GM18517 (cell line): ENCODE measurements at regions not wholly inside any gene's neighbourhood (a gene's known extent, or its start where the extent isn't known, plus 50 kb on each side); places are given as distances from the start of the nearest gene placed in this dataset.

Experiments
- ATAC-seq: cut with Tn5 transposase; IDR thresholded peaks from one replicate; pipeline ENCODE4 v1.9.1; 2021; ENCODE audit warnings: mild to moderate bottlenecking, moderate library complexity; ENCODE audit not compliant: unreplicated experiment

DNA sequence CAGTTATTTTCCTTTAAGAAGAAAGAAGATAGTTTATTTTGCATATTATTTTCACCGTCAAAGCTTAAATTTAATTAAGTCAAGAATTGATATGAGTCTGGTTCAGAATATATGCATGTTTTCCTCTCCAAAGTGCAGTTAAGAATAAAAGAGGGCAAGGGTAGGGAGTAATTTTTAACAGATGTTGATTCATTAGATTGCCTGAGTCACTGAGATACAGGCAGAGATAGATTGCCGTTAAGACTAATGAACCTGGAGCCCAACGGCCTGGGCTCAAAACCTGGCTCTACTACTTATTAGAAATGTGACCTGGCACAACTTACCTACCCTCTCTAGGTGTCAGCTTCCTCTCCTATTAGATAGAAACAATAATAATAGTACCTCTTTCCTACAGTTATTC lies 1037.4 kb upstream of the PABPC4L start:
- ATAC-seq, result no peak

GRCh38 chr4:135236048-135236447 lies 1034.5 kb upstream of the PABPC4L start:
- ATAC-seq, result no peak

DNA sequence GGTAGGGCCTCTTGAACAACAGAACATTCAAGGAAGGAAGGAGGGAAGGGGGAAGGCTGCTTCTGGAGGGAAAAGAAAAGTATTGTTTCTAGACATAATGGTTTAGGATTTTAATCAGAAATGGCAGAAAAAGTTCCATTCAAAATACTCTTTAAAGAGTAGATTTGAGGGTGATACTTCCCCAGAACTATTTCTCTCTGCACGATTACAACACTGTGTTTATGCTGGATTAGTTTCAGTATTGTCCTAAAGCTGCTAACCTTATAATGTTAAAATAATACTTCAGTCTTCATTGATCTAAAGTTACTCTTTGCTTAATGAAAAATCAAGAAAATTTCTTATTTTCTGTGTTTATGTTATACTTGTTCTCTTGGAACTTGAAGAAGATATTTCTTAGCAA lies 1026.3 kb upstream of the PABPC4L start:
- ATAC-seq, result no peak

DNA sequence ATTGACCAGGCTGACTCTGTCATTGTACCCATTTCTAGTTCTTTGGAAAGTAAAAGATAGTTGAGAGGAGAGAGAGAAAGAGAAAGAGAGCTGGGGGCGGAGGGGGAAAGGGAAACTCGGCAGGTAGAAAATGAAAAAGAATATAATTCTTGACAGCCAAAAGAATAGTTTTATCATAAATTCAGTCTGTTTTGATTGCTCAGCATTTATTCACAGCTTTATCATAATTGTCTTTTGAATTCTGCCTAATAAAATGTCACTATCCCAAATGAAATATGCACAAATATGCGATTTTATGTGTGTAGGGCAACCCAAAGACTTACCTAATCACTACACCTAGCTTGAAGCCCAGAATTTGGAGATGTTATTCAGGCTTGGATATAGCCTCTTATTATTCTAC lies 1024.0 kb upstream of the PABPC4L start:
- ATAC-seq, result no peak

DNA sequence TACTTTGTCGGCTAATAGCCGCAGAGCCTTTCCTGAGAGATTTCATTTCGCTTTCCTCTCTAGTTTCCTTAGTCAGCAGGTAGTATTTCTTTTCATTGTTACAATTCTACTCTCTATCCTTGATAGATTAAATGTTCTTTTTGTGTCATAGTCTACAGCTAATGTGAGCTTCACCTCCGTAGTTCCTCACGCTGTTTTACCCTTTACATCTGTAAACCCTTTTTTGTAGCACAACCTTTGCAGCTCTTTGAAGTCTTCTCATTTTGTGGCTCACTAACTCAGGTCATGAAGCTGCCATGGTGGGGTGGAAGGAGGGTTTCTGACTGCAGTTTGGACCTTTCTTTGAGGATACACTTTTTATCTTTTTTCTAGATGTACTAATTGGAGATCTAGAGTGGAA lies 1008.8 kb upstream of the PABPC4L start:
- ATAC-seq, result no peak

DNA sequence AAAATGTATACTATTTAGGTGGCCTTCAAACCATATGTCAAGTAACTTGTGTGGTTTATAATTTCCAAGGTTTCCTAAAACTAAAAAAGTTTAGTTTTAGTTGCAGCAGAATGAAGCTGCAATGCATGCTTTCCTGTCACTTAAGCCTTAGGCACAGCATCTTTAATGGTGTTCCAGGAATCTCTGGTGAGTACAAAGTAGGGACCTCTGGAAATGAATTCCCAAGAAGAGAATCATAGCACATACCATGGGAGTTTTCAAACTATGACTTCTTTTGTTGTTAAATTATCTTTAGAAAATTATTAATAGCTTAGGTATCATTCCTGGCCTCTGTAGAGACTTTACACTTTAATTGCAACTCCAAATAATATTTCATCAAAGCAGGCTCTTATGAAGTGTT lies 1005.9 kb upstream of the PABPC4L start:
- ATAC-seq, result no peak

DNA sequence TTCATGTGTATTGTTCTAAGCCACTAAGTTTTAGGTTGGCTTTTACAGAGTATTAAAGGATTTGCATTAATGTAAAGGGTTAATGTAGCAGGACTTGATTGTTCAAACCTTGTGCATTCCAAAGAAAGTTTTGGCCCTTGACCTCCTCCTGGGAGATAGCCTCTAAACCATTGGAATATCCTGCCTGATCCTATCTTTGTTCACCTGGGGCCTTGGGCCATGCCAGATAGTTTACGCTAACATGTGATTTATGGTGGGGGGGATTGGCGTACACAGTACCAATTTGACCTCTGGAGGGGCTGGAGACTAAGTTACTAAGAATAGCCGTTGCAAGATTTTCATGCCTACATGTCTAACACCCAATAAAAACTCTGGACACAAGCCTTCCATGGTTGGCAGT lies 1002.7 kb upstream of the PABPC4L start:
- ATAC-seq, result no peak

- ATAC-seq, result no peak
These were observed 999.5 kb upstream of the PABPC4L start for GRCh38 chr4:135201081-135201480.

- ATAC-seq, result no peak
These were observed 996.1 kb upstream of the PABPC4L start for GRCh38 chr4:135197641-135198040.

DNA sequence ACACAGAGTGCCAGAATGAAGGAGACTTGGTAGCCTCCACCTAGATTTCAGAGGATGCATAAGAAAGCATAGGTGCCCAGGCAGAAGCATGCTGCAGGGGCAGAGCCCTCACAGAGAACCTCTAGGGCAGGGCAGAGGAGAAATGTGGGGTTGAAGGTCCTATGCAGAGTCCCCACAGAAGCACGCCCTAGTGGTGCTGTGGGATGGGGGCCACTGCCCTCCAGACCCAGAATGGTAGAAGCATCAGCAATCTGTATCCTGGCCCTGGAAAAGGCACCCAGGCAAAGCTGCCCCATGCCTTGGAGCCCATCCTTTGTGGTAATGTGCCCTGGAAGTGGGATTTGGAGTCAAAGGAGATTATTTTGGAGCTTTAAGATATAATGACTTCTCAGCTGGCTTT lies 992.9 kb upstream of the PABPC4L start:
- ATAC-seq, result no peak

- ATAC-seq, result no peak
These were observed 991.4 kb upstream of the PABPC4L start for GRCh38 chr4:135192751-135193535.

DNA sequence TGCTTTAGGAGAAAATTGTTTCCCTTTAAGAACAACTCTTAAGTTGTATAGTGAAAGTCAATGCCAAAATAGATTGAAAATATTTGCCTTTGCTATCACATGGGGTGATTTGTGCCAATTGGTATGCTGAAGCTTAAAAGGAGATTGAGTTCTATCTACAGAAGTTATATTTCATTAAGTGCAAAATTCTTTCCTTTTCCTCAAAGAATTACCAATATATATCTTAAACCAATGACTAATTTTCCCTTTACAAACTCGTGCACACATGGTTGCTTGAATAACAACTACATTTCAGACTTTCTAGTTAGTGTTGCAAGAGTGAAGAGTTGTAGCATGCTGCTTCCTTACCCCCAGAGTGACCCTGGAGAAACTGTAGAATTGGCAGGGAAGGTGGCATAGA lies 990.0 kb upstream of the PABPC4L start:
- no peak for ATAC-seq

- ATAC-seq, result no peak
These were observed 984.4 kb upstream of the PABPC4L start for GRCh38 chr4:135186002-135186401.

GRCh38 chr4:135185256-135185655 lies 983.7 kb upstream of the PABPC4L start:
- no peak for ATAC-seq

DNA sequence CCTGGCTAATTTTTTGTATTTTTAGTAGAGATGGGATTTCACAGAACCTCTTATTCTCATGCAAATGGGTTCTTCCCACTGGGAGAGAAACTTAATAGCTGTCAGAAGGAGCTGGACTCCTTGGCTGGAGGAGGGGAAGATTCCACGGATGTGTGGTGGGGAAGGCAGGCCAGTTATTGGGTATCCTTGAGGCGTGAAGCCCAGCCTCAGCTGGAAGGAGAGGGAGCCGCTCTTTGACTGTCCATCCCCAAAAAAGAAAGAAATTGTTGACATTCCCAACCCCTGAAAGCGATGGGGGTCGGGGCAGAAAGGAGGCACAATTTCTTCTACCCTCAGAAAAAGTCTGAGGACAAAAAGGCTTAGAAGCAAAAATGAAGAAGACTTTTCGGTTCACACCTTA lies 983.1 kb upstream of the PABPC4L start:
- no peak for ATAC-seq

DNA sequence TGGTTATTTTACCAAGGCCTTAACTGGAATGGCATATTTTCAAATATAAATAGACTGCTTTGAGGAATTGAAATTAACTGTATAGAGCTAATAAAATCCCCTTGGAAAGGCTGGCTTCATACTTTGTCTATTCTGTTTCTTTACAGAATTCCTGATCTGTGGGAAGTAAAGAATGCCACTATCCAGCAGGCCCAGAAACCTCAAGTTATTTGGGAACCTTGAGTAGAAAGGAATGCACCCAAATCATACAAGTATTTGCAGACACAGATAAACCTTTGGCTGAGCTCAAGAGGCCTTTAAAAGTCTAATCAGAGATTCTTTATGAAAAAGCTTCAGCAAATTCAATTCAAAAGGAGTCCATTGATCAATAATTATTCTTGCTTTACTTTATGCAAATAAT lies 975.7 kb upstream of the PABPC4L start:
- no peak for ATAC-seq

- no peak for ATAC-seq
These were observed 965.1 kb upstream of the PABPC4L start for GRCh38 chr4:135166661-135167060.

DNA sequence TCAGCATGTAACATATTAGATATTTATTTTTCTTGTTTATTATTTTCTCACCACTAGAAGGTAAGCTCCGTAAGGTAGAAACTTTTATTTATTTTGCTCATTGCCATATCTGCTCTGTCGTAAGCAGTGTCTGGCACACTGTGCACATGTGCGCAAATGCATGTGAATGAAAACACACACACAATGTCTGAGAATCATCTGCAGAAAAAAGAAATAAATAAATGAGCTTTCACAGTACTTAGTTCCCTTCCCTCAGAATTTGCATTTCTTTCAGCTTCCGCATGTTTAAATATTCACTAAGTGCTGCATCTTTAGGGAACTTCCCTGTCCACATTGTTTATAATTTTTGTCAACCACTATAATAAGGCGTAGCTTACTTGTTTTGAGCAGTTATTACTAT lies 963.0 kb upstream of the PABPC4L start:
- ATAC-seq, result no peak

DNA sequence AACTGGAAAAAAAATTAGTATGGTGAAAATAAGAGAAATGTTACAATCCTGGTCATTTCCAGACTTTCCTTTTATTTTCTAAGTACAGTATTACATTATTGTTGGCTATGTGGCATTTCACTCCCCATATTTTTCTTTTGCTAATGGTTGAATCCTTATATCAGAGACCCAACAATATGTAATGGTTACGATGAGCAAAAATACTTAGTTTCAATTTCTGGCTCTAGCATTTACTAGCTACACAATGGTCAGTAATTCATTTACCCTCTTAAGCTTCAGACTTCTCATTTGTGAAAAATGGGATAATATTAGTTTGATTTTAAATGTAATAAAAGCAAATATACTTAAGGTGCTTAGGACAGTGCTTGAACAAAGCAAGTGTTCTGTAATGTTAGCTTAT lies 942.9 kb upstream of the PABPC4L start:
- ATAC-seq, result no peak

- no peak for ATAC-seq
These were observed 922.6 kb upstream of the PABPC4L start for GRCh38 chr4:135124196-135124595.

GRCh38 chr4:135123632-135124031 lies 922.0 kb upstream of the PABPC4L start:
- ATAC-seq, result no peak

DNA sequence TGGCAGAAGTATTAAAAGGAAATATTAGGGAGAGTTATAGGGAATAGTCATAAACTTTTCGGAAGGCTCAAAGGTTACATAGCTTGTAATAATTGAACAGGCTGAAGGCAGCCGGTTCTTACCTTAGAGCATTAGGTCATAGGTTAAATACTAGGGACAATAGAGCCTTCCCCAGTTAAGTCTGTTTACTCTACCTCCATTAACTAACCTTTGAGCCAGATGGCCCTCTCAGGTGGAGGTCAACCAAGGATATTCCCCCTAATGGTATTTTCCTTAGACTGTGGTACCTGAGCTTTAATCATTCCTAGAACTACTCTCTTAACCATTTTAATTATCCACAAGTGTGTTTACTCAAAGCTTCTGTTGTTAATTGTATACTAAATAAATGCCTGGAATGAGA lies 920.9 kb upstream of the PABPC4L start:
- no peak for ATAC-seq

GRCh38 chr4:135120195-135120594 lies 918.6 kb upstream of the PABPC4L start:
- ATAC-seq, result no peak
